CD4-positive, alpha-beta T cell treated with Interleukin-4 for 1 hour (primary cell): ENCODE measurements at regions not wholly inside any gene's neighbourhood (a gene's known extent, or its start where the extent isn't known, plus 50 kb on each side); places are given as distances from the start of the nearest gene placed in this dataset.

Source experiments
- DNase-seq, 2 donors: peaks; one replicate each; pipeline ENCODE4 v3.0.0-alpha.2; 2020 to 2022

DNA sequence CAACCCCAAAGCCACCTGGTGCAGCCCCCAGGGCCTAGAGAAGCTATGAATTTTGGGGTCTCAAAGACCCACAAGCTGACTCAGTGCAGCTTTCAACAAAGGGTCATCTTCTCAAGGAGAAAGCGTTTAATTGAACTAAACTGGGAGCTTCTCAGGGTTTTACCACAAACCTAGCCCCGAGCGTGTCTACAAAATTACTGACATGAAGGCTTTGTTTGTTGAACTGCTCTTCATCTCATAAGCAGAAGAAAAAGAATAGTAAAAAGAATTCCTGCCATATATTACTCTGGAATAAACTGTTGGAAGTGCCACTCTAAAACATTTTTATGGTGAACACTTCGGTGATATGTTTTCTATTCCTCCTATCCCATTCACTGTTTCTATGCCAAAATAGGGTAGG, 50.8 kb upstream of the INCENP start:
- no peak for DNase-seq

DNA sequence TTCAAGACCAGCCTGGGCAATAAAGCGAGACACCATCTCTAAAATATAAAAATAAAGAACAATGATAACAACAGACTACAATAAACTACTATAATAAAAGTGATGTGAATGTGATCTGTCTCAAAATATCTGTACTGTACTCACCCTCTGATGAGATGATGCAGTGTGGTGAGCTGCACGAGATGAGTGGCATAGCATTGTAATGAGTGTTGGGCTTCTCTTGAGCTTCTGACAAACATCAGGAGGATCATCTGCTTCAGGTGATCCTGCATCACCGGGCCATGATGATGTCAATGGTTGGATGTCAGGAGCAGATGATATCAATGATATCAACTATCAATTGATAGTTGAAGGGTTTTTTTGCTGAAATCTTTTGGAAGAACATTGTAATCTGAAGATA, 52.4 kb upstream of the INCENP start:
- DNase-seq = no peak

DNA sequence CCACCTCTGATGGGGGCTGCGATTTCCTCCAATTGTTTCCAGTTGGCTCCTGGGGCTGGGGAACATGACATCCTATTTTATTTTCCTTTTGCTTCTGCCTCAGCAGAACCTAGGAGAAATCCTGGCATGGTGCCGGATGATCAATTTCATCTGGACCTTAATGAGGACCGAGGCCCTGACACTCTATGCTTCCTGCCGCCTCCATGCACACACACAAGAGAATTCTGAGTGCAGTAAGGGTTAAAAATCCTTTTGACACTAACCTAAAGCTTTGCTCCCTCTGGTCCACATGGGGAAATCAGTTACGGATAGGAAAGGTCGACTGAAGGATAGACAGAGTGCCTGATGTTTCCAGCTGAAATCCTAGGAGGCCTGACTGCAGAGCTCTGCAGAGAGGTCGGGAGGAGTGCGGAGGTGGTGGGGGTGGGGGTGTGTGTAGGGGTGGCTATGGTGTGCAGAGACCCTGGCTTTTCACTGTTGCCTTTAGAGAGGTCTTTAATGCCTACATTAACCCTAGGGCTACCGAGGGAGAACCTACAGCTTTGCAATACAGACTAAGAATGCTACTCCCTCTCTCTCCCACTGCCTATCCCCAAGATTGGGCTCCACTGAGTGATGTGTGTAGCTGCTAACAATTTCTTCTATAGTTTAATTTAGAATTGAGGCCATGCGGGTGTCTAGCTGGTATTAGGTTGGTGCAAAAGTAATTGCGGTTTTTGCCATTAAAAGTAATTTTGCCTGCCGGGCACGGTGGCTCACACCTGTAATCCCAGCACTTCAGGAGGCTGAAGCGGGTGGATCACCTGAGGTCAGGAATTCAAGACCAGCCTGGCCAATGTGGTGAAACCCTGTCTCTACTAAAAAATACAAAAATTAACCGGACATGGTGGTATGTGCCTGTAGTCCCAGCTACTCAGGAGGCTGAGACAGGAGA, 53.6 kb upstream of the INCENP start:
- no peak for DNase-seq

DNA sequence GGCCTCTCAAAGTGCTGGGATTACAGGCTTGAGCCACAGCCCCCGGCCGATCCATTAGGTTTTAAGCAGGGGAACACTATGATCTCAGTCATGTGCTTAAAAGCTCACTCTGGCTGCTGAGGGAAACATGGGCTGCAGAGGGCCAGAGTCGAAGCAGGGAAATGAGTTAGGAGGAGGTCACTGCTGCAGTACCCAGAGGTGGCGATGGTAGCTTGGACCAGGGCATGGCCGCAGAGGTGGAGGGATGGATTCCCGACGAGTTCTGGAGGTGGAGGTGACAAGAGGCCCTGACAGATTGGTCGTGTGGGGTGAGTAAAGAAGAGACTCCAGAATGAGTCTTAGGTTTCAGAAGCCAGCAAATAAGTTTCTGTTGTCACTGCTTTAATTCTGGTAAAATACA, 54.4 kb upstream of the INCENP start:
- DNase-seq = no peak

DNA sequence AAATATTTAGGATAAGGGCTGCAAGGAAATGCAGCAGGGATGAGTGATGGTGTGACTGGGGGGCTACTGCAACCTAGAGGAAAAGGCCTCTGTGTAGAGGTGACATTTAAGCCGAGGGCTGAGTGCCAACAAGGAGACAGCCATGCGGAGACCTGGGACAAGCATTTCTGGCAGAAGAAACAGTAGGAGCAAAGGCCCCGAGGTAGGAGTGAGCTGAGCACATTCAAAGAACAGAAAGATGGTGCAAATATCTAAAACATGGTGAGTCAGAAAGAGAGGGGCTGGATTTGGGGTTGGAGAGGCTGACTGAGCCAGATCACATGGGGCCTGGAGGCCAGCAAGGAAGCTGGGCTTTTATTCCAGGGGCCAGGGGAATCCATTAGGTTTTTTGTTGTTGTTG, 55.1 kb upstream of the INCENP start:
- no peak for DNase-seq

DNA sequence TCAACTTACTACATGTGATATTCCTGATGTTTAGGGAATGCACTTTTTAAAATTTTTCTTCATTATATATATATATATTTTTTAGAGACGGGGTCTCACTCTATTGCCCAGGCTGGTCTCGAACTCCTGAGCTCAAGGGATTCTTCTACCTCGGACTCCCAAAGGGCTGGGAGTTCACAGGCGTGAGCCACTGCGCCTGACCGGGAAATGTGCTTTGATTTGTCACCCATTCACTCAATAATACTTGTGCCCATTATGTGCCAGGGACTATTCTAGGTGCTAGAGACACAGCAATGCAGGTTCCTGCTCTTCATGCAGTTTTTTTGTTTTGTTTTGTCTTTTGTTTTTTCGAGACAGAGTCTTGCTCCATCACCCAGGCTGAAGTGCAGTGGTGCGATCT, 56.1 kb upstream of the INCENP start:
- no peak for DNase-seq

DNA sequence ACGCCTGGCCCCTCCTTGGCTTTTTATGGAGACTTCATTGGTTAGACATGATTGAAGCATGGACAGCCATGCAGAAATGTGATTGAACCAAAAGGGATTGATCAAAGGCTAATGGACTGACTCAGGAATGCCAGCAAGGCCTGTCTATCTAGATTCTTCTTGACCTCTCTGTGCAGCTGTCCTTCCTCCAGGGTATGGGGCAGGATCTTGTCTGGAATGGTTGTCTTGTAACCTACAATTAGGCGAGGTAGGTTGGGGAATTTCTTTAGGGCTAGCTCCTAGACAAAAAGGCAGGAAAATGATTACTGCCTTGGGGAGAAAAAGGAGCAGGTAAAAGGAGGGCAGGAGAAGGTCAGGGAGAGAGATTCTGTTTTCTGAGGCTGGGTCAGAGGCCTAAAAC, 59.6 kb upstream of the INCENP start:
- DNase-seq = no peak

DNA sequence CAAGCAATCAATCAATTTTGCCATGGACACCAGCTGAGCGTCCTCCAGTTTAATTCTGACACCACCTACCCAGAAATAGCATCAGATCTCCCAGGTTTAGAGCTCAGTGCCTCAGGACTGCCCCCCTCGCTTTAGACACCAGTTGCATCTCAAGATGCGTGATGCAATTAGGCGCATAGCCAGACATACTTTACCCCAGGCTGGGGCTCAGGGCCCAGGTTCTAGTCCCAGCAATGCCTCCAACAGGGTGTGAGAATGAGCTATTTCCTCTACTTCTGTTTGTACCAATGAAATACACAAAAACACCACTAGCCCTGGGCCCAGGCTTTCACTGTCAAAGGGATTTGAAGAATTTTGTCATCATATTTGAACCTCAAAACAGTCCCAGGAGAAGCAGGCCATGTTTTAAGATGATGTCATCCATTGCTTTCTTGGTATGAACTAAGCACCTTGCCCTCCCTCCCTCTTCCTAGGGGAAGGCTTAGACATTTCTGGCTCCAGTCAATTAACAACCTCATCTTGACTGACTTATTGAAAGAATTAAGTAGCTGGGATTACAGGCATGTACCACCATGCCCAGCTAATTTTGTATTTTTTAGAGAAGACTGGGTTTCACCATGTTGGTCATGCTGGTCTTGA, 61.5 kb upstream of the INCENP start:
- DNase-seq = no peak

DNA sequence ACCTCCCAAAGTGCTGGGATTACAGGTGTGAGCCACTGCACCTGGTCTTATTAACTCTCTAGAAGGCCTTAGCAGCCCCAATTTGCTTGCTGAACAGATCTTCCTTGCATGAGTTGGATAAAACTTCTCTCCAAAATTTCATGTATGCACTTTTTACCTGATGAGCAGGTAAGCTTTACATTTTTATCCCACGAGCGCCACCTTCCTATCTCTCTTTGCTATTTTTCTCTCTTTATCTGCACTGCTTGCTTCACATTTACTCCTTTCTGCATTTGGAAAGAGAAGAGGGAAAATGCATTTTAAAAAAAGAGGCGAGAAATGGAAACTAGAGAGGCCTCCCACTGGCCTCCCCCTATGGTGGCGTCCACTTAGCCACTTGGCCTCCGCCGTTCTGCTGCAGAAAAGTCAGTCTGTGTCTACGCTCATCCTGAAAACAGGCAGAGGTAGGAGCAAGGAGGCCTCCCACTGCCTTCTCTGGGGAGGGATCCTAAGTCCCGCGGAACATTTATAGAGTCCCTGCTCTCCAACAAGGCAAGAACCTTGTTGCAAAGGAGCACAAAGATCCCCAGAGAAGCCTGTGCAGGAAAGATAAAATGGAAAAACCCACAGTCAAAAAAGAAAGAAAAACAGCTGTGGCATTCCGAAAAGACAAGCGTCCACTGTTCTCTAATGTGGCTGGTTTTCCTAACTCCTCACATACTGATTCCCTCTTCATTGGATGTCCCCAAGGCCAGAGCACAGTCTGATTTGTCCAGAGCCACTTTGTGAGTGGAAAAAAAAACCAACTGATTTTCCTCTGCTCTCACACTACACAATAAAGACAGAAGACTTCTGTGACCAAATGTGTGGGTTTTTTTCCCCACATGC, 62.2 kb upstream of the INCENP start:
- DNase-seq = no peak

DNA sequence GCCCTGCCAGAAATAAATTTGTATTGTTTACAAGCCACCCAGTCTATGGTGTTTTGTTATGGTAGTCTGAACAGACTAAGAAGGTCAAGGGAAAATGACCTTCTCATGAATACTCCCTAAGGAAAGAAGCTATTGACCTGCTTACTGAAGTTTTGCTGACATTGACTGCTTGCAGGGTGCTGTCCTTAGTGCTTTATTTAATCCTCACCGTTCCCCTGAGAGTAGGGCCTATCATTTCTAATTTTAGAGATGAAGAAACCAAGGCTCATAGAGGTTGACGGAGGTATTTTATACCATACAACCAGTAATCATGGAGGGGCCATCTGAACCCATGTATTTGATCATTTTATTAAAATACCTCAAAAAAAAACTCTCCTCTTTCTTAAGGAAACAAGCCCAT, 66.7 kb upstream of the INCENP start:
- no peak for DNase-seq

DNA sequence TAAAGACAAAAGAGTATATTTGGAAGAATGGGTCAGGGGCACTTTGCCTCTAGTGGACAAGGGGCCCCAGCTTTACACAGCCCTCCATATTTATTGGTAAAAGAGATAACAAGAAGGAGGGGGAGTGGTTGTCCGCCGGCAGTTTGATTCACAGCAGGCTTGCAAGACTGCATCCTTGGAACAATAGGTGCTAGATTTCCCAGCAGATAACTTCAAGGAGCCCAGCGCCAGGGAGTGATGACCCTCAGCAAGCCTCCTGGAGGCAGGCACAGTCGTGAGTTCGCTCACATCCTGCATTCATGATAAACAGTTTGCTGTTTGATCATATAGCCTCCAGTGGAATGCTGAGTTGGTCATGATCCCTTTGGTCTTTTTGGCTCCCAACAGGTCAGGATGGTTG, 67.8 kb upstream of the INCENP start:
- DNase-seq = no peak

DNA sequence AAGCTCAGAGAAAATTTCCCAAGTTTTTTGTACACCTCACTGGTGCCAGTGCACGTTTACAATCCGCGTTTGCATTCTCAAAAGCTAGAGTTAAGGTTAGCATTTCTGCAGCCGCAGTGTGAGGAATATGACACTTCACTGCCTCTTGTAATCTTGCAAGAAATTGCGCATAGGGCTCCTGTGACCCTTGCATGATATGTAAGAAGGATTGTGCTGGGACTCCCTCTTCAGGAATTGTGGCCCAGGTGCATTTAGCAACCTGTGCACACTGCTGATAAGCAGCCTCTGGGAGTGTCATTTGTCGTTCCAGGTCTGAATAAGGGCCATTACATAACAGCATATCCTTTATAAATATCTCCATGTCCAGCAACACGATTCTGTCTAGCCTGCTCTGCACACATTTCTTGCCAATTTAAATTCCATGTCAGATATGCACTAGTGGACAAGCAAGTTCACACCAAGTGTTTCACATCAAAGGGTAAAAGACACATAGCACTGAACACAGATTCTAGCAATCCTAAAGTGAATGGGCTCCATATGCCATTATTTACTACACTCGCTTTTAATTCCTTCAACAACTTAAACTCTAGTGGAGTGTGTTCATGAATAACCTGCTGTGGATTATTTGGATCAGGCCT, 69.2 kb upstream of the INCENP start:
- DNase-seq = peak; percentile 32 to 38

DNA sequence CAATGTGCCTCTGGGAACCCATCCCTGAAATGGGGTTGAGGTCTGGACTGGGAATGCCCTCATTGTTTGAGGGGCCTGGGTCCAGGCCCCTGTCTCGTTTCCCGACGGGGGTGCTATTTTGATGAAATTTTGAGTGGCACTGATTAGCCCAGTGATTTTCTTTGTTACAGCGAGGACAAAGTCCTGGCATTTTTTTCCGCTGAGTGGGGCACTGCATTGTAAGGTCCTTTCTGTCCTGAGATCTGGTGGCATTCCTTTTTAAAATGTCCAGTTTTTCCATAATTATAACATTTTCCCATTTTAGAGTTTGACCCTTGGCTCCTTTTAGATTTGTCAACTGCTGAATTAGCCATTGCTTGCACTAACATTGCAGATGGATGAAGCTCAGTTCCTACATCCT, 69.7 kb upstream of the INCENP start:
- no peak for DNase-seq

DNA sequence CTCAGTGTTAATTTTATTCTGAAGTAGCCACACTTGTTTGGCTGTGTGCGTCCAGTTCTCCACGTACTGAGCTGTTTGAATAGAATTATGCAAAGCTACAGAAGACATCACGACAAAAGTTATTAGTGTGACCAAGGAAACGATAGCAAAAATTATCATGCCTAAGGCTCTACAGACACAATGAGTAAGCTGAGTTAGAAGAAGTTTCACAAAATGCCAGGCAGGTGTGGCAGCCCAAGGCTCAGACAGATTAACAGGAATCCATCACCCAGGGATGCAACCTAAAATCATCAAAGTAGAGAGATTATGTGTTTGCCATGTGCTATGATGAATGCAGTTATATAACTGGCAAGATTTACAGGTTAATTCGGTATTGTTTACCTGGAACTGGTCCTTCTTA, 73.1 kb upstream of the INCENP start:
- DNase-seq = no peak

DNA sequence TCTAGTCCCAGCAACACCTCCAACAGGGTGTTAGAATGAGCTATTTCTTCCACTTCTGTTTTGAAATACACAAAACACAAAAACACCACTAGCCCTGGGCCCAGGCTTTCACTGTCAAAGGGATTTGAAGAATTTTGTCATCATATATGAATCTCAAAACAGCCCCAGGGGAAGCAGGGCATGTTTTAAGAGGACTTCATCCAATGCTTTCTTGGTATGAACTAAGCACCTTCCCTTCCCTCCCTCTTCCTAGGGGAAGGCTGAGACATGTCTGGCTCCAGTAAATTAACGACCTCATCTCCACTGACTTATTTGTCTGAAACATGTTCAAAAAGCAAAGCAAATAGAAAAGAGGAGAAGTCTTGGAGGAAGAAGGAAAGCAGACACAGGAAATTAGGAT, 75.7 kb upstream of the INCENP start:
- DNase-seq = no peak

DNA sequence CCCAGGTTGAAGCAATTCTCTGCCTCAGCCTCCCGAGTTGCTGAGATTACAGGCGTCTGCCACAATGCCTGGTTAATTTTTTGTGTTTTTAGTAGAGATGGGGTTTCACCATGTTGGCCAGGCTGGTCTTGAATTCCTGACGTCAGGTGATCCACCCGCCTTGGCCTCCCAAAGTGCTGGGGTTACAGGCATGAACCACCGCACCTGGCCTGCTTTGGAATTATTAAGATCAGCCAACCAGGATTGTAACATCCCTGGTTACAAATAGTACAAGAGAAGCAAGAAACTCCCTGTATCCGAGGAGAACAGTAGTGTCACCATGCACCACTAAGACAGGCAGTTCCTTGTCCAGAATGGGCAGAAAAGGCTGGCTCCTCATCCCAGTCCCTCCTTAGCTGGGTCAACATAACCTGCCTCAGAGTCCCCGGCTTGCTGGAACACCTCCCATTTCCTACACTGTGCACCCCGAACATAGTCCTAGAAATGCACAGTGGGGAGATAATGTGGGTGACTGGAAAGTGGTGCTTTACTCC, 77.2 kb upstream of the INCENP start:
- no peak for DNase-seq

DNA sequence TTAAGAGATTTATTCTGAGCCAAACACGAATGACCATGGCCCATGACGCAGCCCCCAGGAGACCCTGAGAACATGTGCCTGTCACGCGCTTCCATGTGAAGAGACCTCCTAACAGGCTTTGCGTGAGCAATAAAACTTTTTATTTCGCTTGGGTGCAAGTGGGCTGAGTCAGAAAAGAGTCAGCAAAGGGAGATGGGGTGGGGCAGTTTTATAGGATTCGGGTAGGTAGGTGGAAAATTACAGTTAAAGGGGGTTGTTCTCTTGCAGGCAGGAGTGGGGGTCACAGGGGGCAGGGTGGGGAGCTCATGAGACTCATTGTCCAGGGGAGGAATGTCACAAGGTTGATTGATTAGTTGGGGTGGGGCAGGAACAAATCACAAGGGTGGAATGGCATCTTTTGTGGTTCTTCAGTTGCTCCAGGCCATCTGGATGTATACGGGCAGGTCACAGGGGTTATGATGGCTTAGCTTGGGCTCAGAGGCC, 77.2 kb upstream of the FTH1 start:
- no peak for DNase-seq

DNA sequence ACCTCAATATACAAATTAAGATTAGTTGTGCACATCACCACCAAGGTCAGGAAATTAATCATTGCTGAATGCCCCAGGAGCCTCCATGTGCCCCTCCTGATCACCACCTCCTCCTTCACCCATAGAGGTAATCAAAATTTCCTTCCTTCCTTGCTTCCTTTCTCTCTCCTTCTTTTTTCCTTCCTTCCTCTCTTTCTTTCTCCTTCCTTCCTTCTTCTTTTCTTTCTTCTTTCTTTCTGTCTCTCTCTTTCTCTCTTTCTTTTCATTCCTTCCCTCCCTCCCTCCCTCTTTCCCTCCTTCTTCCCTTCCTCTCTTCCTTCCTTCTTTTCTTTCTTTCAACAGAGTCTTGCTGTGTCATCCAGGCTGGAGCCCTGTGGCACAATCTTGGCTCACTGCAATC, 67.9 kb upstream of the FTH1 start:
- DNase-seq = no peak

DNA sequence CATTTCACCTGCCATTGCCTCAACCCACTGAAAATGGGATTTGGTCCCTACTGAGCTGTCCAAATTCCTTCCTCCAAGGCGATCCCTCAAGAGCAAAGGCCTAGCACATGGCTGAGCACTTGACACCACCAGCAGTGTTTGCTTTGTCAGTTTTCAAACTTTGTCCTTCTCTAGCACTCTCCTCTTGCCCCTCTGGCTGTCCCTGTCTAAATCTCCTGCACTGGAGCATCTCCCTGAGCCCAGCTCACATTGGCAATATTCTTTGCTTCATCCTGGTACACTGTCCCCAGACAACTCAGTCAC, 66.6 kb upstream of the FTH1 start:
- DNase-seq = no peak

DNA sequence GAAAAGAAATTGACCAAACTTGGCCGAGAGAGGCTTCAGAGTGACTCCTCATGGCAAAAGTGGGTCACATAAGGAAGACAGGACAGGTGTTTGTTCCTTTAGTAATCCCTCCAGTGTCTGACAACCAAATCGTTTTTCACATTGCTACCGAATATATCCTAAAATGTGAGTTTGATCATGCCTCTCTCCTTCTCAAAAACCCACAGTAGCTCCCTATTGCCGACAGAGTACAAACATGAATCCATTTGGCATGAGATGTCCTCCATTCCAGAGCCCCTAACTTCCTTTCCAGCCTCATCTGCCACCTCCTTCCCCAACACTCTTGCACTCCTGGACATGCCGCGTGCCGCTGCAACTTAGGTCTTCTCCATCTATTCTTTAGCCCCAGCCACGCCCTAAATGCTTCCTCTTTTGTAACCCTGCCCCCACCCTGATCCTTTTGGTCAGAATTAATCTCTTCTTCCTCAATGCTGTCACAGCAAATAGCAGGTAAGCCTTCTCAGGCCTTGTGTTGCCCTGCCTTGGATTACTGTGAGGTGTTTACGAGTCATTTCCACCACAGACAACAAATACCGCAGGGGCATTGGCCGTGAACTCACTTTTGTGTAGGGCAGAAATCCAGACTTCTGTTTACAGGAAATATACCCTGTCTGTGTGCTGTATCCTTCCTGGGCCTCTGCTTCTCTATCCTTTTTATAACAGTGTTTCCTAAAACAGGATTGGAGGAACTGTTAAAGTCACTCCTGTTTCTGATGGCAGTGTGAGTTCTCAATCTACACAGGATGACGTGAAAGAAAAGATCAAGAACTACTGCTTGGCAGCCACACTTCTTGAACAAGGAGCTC, 66.0 kb upstream of the FTH1 start:
- DNase-seq = peak; percentile 14 to 69

DNA sequence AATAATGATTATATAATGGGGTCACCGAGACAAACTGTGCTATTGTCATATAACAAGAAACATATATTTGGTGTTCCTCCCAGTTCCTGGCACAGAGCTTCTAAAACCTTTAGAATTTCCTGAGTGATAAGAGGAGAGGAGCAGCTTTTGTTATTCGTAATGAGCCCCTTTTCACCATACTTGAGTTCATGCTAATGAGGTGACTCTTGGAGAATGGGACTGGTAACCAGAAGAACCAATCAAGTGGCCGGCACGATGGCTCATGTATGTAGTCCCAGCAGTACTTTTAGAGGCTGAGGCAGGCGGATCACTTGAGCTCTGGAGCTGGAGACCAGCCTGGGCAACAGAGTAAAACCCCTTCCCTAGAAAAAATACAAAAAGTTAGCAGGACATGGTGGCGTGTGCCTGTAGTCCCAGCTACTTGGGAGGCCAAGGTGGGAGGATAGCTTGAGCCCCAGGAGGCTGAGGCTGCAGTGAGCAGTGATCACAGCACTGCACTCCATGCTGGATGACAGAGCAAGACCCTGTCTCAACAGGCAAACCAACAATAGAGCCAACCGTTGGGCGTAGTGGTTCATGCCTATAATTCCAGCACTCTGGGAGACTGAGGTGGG, 62.7 kb upstream of the FTH1 start:
- DNase-seq = no peak
